ENCODE measurements at regions not wholly inside any gene's neighbourhood (a gene's known extent, or its start where the extent isn't known, plus 50 kb on each side); places are given as distances from the start of the nearest gene placed in this dataset.

DNA sequence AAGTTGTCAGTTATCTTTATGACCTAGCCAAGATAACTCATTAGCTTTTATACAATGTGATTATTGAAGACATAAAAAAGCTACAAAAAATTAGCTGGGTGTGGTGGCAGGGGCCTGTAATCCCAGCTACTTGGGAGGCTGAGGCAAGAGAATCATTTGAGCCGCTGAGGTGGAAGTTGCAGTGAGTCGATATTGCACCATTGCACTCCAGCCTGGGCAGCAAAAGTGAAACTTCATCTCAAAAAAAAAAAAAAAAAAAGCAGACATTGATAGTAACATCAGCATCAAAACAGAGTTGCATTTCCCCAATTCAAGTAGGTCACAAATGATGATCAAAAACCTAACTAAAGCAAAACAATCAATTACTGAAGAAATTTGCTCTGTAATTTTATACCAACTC, 191.4 kb downstream of the PTGER3 start (continued):
- TF ChIP-seq ASH2L (IDR thresholded peaks at IDR 0.05; ENCODE audit: low read length) (no peak), SIX5 (IDR thresholded peaks at IDR 0.05; ENCODE audit: low read depth, low read length) (no peak)
- TF ChIP-seq, protein P1, sequence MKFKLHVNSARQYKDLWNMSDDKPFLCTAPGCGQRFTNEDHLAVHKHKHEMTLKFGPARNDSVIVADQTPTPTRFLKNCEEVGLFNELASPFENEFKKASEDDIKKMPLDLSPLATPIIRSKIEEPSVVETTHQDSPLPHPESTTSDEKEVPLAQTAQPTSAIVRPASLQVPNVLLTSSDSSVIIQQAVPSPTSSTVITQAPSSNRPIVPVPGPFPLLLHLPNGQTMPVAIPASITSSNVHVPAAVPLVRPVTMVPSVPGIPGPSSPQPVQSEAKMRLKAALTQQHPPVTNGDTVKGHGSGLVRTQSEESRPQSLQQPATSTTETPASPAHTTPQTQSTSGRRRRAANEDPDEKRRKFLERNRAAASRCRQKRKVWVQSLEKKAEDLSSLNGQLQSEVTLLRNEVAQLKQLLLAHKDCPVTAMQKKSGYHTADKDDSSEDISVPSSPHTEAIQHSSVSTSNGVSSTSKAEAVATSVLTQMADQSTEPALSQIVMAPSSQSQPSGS (IDR thresholded peaks at IDR 0.05; ENCODE audit: low read length): no peak
